Hepatocyte (in vitro differentiated cells): ENCODE measurements at regions not wholly inside any gene's neighbourhood (a gene's known extent, or its start where the extent isn't known, plus 50 kb on each side); places are given as distances from the start of the nearest gene placed in this dataset.

Source experiments
- EZH2 ChIP-seq: fragments of 200-600 bp; sonication (generic); IDR thresholded peaks from 2 replicates; pipeline ENCODE4 v1.6.1; 2016; ENCODE audit warnings: antibody characterized with exemption, mild to moderate bottlenecking, borderline replicate concordance
- TF ChIP-seq, protein P1 (sequence below): fragments of 200-600 bp; sonication (generic); IDR thresholded peaks from 2 replicates; pipeline ENCODE4 v1.5.1; 2016; ENCODE audit warnings: antibody characterized with exemption, mild to moderate bottlenecking; ENCODE audit not compliant: poor library complexity

DNA sequence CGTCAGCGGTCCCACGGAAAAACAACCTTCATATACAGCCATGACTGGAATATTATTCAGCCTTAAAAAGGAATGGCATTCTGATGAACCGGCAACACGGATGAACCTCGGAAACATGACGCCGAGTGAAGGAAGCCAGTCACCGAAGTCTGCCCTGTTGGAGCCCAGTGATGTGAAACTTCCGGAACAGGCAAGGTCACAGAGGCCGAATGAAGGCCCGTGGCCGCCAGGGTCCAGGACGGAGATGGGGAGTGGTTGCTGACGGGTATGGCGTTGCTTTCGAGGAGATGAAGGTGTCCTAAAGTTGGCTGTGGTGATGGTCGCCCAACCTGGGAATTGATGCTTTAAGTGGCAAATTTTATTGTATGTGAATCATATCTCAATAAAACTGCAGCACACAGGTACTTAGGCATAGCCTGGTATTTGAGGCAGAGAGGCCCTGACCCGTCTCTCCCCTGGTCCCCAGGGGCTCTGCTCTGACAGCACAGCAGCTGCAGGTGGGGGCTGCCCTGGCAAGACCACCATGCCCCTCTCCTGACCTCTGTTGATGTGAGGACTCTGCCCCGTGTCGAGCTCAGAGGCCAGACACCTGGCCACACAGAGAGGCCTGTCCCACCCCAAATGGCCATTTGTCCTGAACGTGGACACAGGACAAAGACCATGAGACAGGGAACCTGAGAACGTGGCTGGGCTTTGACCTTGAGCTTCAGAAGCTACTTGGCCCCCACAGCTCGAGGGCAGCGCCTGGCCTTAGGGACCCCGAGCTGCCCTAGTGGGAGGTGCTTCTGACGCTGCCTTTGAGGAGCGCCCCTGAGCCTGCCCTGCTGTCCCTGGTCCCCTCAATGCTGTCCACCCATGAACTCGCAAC lies 1090.8 kb downstream of the BRD1 start:
- TF ChIP-seq, protein P1, sequence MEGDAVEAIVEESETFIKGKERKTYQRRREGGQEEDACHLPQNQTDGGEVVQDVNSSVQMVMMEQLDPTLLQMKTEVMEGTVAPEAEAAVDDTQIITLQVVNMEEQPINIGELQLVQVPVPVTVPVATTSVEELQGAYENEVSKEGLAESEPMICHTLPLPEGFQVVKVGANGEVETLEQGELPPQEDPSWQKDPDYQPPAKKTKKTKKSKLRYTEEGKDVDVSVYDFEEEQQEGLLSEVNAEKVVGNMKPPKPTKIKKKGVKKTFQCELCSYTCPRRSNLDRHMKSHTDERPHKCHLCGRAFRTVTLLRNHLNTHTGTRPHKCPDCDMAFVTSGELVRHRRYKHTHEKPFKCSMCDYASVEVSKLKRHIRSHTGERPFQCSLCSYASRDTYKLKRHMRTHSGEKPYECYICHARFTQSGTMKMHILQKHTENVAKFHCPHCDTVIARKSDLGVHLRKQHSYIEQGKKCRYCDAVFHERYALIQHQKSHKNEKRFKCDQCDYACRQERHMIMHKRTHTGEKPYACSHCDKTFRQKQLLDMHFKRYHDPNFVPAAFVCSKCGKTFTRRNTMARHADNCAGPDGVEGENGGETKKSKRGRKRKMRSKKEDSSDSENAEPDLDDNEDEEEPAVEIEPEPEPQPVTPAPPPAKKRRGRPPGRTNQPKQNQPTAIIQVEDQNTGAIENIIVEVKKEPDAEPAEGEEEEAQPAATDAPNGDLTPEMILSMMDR: no peak
- no peak for TF ChIP-seq EZH2
